IMR-90 (cell line): ENCODE measurements at regions not wholly inside any gene's neighbourhood (a gene's known extent, or its start where the extent isn't known, plus 50 kb on each side); places are given as distances from the start of the nearest gene placed in this dataset.

ENCODE experiments used
- ATAC-seq: fragments of 200-7000 bp; cut with Tn5 transposase; 2 replicates; pipeline ENCODE4 v1.9.1; 2020; ENCODE audit warnings: low read depth, mild to moderate bottlenecking, moderate library complexity
- BruUV-seq: library from RNA; stranded (reverse); fragments of 400-500 nt; replicated peaks from 2 replicates; lab custom pipeline; 2021; lab: Mats Ljungman, UMichigan
- CTCF ChIA-PET: fragments of 300-600 bp; formaldehyde crosslinking; extraction: SDS; loops from one replicate; lab custom pipeline; 2021; ENCODE audit warnings: antibody characterized with exemption; lab: Yijun Ruan, JAX
- POLR2A ChIA-PET: fragments of 300-600 bp; sonication (Branson Sonifier 250); formaldehyde crosslinking; loops from one replicate; lab custom pipeline; 2022; ENCODE audit warnings: antibody characterized with exemption; ENCODE audit not compliant: unreplicated experiment; lab: Charles Lee
- DNase-seq: peaks from one replicate; pipeline ENCODE4 v3.0.0; 2013
- H2AFZ ChIP-seq: replicated peaks from 2 replicates; pipeline ENCODE3; 2013; ENCODE audit warnings: low read length, mild to moderate bottlenecking; ENCODE audit not compliant: poor library complexity
- H2AK5ac ChIP-seq: 2 replicates; pipeline ENCODE4 v1.6.1; 2013; ENCODE audit warnings: low read depth, low read length, inconsistent platforms
- H2AK9ac ChIP-seq: replicated peaks from 2 replicates; pipeline ENCODE3; 2013; ENCODE audit warnings: mild to moderate bottlenecking, low read depth, low read length, moderate library complexity; ENCODE audit not compliant: poor library complexity
- H2BK120ac ChIP-seq: 2 replicates; pipeline ENCODE4 v1.6.1; 2013; ENCODE audit warnings: low read depth, low read length, inconsistent platforms
- H2BK15ac ChIP-seq: 3 replicates; pipeline ENCODE4 v1.6.1; 2013; ENCODE audit warnings: low read depth, low read length, inconsistent platforms
- H2BK20ac ChIP-seq: 2 replicates; pipeline ENCODE4 v1.6.1; 2013; ENCODE audit warnings: low read depth, mild to moderate bottlenecking, inconsistent platforms, low read length, moderate library complexity
- H2BK5ac ChIP-seq: 2 replicates; pipeline ENCODE4 v1.6.1; 2013; ENCODE audit warnings: mild to moderate bottlenecking, low read depth, low read length, inconsistent platforms; ENCODE audit not compliant: poor library complexity, severe bottlenecking
- H3K14ac ChIP-seq: replicated peaks from 2 replicates; pipeline ENCODE4 v1.6.1; 2013; ENCODE audit warnings: low read depth, low read length, inconsistent platforms
- H3K18ac ChIP-seq: 2 replicates; pipeline ENCODE4 v1.6.1; 2013; ENCODE audit warnings: low read depth, low read length, control low read depth
- H3K23ac ChIP-seq: 2 replicates; pipeline ENCODE4 v1.6.1; 2013; ENCODE audit warnings: low read depth, low read length, inconsistent platforms
- H3K27ac ChIP-seq: 2 replicates; pipeline ENCODE4 v1.5.1; 2013; ENCODE audit warnings: mild to moderate bottlenecking, control low read depth, low read length; ENCODE audit not compliant: insufficient read depth
- H3K27me3 ChIP-seq: 2 replicates; pipeline ENCODE4 v1.6.1; 2013; ENCODE audit warnings: low read length; ENCODE audit not compliant: control insufficient read depth, insufficient read depth
- H3K36me3 ChIP-seq: 2 replicates; pipeline ENCODE4 v1.6.1; 2013; ENCODE audit warnings: low read length, mixed read lengths; ENCODE audit not compliant: control insufficient read depth, insufficient read depth
- H3K4ac ChIP-seq: 2 replicates; pipeline ENCODE4 v1.6.1; 2013; ENCODE audit warnings: low read depth, low read length, inconsistent platforms
- H3K4me1 ChIP-seq: 2 replicates; pipeline ENCODE4 v1.6.1; 2013; ENCODE audit warnings: low read length, mixed read lengths; ENCODE audit not compliant: control insufficient read depth, insufficient read depth
- H3K4me2 ChIP-seq: 2 replicates; pipeline ENCODE4 v1.6.1; 2013; ENCODE audit warnings: low read depth, mild to moderate bottlenecking, control low read depth, low read length, moderate library complexity
- H3K4me3 ChIP-seq: 2 replicates; pipeline ENCODE4 v1.5.1; 2013; ENCODE audit warnings: low read depth, mild to moderate bottlenecking, control low read depth, low read length, moderate library complexity; ENCODE audit not compliant: insufficient read depth
- H3K56ac ChIP-seq: 2 replicates; pipeline ENCODE4 v1.6.1; 2013; ENCODE audit warnings: low read length, inconsistent platforms; ENCODE audit not compliant: insufficient read depth; ENCODE audit errors: extremely low read depth
- H3K79me1 ChIP-seq, 2 experiments: 2 replicates each; pipeline ENCODE4 v1.6.1; 2013; ENCODE audit warnings: low read length in 2 of 2, inconsistent platforms in 1 of 2, low read depth in 1 of 2
- H3K9ac ChIP-seq: 2 replicates; pipeline ENCODE4 v1.6.1; 2013; ENCODE audit warnings: low read depth, low read length, control low read depth
- H3K9me1 ChIP-seq: 2 replicates; pipeline ENCODE4 v1.6.1; 2013; ENCODE audit warnings: low read length, inconsistent platforms; ENCODE audit not compliant: insufficient read depth
- H3K9me3 ChIP-seq: 2 replicates; pipeline ENCODE4 v1.6.1; 2013; ENCODE audit warnings: low read length; ENCODE audit not compliant: control insufficient read depth, insufficient read depth
- H4K20me1 ChIP-seq: 2 replicates; pipeline ENCODE4 v1.6.1; 2013; ENCODE audit warnings: low read length, inconsistent platforms; ENCODE audit not compliant: insufficient read depth
- H4K5ac ChIP-seq: 2 replicates; pipeline ENCODE4 v1.6.1; 2013; ENCODE audit warnings: mild to moderate bottlenecking, low read depth, low read length, control low read depth
- H4K8ac ChIP-seq, 2 experiments: 2 replicates each; pipeline ENCODE4 v1.6.1; 2013; ENCODE audit warnings: low read depth in 2 of 2, low read length in 2 of 2, control low read depth in 1 of 2, inconsistent platforms in 1 of 2
- H4K91ac ChIP-seq: 2 replicates; pipeline ENCODE4 v1.6.1; 2013; ENCODE audit warnings: low read depth, low read length, inconsistent platforms; ENCODE audit not compliant: insufficient read depth
- BHLHE40 ChIP-seq: fragments of 150-350 bp; IDR thresholded peaks from 2 replicates; pipeline ENCODE4 v1.6.1; 2016; ENCODE audit warnings: mild to moderate bottlenecking, low read depth, low read length
- CEBPB ChIP-seq: IDR thresholded peaks from 2 replicates; pipeline ENCODE4 v1.6.1; 2012; ENCODE audit warnings: low read depth, low read length, improper control_type of control experiment
- FOS ChIP-seq: fragments of 150-350 bp; IDR thresholded peaks from 2 replicates; pipeline ENCODE4 v1.6.1; 2016; ENCODE audit warnings: low read depth, low read length
- MAFK ChIP-seq: IDR thresholded peaks from 2 replicates; pipeline ENCODE4 v1.6.1; 2012; ENCODE audit warnings: low read depth, low read length, improper control_type of control experiment
- NFE2L2 ChIP-seq: fragments of 150-350 bp; IDR thresholded peaks from 2 replicates; pipeline ENCODE4 v1.6.1; 2016; ENCODE audit warnings: low read depth, mild to moderate bottlenecking, low read length
- POLR2A ChIP-seq: IDR thresholded peaks from 2 replicates; pipeline ENCODE4 v1.6.1; 2012; ENCODE audit warnings: mild to moderate bottlenecking, low read depth, low read length
- WGBS, 2 experiments: methylation state at CpG; one replicate each; pipeline versions ENCODE4 v1.1.5 to v1.1.7; 2013; ENCODE audit warnings: missing lambda C conversion rate in 2 of 2; ENCODE audit not compliant: insufficient read length in 1 of 2; ENCODE audit errors: extremely low coverage in 2 of 2; 5-methylcytosine and 5-hydroxymethylcytosine counted together
- dilution Hi-C: fragments of 300-500 bp; cut with HindIII; formaldehyde crosslinking; loops from one replicate; pipeline ENCODE4 v1.14.3; 2018; ENCODE audit warnings: low sequenced_read_pairs; ENCODE audit not compliant: unreplicated experiment
- in situ Hi-C: fragments of 300-500 bp; cut with MboI; formaldehyde crosslinking; loops from 3 replicates; pipeline ENCODE4 v1.14.3; 2019; ENCODE audit warnings: low sequenced_read_pairs, inconsistent platforms, mixed read lengths
- intact Hi-C: fragments of 100-400 bp; cut with micrococcal nuclease; formaldehyde crosslinking; loops from 2 replicates; pipeline ENCODE4 v1.10.0; 2022
- TF ChIP-seq, protein P1 (sequence below): fragments of 150-350 bp; IDR thresholded peaks from 2 replicates; pipeline ENCODE4 v1.6.1; 2016; ENCODE audit warnings: low read depth, mild to moderate bottlenecking, low read length, moderate library complexity, borderline replicate concordance
- TF ChIP-seq, protein P2 (sequence below): fragments of 150-350 bp; IDR thresholded peaks from 2 replicates; pipeline ENCODE4 v1.6.1; 2017; ENCODE audit warnings: mild to moderate bottlenecking, antibody characterized with exemption, low read length, low read depth

DNA sequence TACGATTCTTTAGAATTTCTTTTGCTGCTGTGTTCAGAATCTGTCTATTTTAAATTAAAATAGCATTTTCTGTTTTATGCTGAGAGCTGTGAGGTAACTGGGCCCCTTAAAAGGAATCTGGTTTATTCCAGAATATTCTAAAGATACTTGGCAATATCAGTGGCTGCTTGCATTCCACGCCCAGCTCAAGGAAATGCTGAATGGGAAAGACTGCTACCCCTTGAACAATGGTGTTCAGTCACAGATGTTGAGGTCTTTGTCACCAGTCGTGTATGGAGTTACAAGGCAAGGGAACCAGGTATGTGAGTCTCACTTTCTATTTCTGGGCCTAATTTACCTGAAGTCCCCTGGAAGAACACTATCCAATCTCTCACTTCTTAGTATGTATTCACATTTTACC, 377.9 kb upstream of the CDH7 start:
- Histone ChIP-seq H3K4me3 (no peak overlapping the region), H2AK9ac (no peak overlapping the region), H2BK20ac (no peak overlapping the region), H2AFZ (no peak overlapping the region), H3K9me1 (no peaks in the 10 kb centered on the region), H3K4ac (no peak overlapping the region), H4K20me1 (no peaks in the 10 kb centered on the region), H3K56ac (no peak overlapping the region), H3K9me3 (peaks cover 6% of the 10 kb centered on the region; the same call in 1 of the 2 replicates), H3K9ac (no peak overlapping the region), H3K18ac (no peak overlapping the region), H3K4me1 (no peaks in the 10 kb centered on the region), H2BK5ac (no peak overlapping the region), H4K91ac (no peak overlapping the region), H3K23ac (no peak overlapping the region), H4K5ac (no peak overlapping the region), H4K8ac (no peak overlapping the region), H2BK15ac (no peak overlapping the region), H3K36me3 (no peaks in the 10 kb centered on the region), H3K14ac (no peak overlapping the region), H2AK5ac (no peak overlapping the region), H3K27ac (no peak overlapping the region), H3K27me3 (no peaks in the 10 kb centered on the region), H3K79me1 (no peaks in the 10 kb centered on the region), H2BK120ac (no peak overlapping the region), H3K4me2 (no peak overlapping the region)
- intact Hi-C loops: no loop called here
- BruUV-seq: no TSS peak
- in situ Hi-C loops: no loop called here
- dilution Hi-C loops: no loop called here
- no peak for DNase-seq
- TF ChIP-seq CEBPB (no peak), POLR2A (no peak), NFE2L2 (no peak), MAFK (no peak), BHLHE40 (no peak), FOS (no peak)
- TF ChIP-seq, protein P1, sequence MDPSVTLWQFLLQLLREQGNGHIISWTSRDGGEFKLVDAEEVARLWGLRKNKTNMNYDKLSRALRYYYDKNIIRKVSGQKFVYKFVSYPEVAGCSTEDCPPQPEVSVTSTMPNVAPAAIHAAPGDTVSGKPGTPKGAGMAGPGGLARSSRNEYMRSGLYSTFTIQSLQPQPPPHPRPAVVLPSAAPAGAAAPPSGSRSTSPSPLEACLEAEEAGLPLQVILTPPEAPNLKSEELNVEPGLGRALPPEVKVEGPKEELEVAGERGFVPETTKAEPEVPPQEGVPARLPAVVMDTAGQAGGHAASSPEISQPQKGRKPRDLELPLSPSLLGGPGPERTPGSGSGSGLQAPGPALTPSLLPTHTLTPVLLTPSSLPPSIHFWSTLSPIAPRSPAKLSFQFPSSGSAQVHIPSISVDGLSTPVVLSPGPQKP: no peak
- TF ChIP-seq, protein P2, sequence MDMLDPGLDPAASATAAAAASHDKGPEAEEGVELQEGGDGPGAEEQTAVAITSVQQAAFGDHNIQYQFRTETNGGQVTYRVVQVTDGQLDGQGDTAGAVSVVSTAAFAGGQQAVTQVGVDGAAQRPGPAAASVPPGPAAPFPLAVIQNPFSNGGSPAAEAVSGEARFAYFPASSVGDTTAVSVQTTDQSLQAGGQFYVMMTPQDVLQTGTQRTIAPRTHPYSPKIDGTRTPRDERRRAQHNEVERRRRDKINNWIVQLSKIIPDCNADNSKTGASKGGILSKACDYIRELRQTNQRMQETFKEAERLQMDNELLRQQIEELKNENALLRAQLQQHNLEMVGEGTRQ: no peak
- ATAC-seq: no peak
- POLR2A ChIA-PET: no interaction called here
- CTCF ChIA-PET: no interaction called here
- WGBS, 2 experiments: no CpG with 5 or more reads among the region's 3 CpGs
